H1 (cell line): ENCODE measurements at regions not wholly inside any gene's neighbourhood (a gene's known extent, or its start where the extent isn't known, plus 50 kb on each side); places are given as distances from the start of the nearest gene placed in this dataset.

Experiments used
- BCL11A ChIP-seq, 2 experiments: IDR thresholded peaks; one replicate each; pipeline ENCODE4 v1.6.1; 2011; ENCODE audit warnings: low read depth in 2 of 2, low read length in 2 of 2, mild to moderate bottlenecking in 2 of 2
- CEBPB ChIP-seq: IDR thresholded peaks from 2 replicates; pipeline ENCODE4 v1.6.1; 2012; ENCODE audit warnings: low read depth, low read length
- EGR1 ChIP-seq: IDR thresholded peaks from 2 replicates; pipeline ENCODE4 v1.6.1; 2011; ENCODE audit warnings: low read depth, low read length, borderline replicate concordance
- EP300 ChIP-seq, 2 experiments: IDR thresholded peaks; 1 replicate in 1 of 2; 2 replicates in 1 of 2; pipeline ENCODE4 v1.6.1; 2011 to 2012; ENCODE audit warnings: low read depth in 2 of 2, low read length in 2 of 2, mild to moderate bottlenecking in 2 of 2, borderline replicate concordance in 1 of 2, inconsistent platforms in 1 of 2, moderate library complexity in 1 of 2
- EZH2 ChIP-seq: fragments of 200-600 bp; sonication (generic); IDR thresholded peaks from 2 replicates; pipeline ENCODE4 v1.7.1; 2012; ENCODE audit warnings: low read depth, mild to moderate bottlenecking, moderate library complexity, low read length, inconsistent platforms; ENCODE audit not compliant: severe bottlenecking
- JUND ChIP-seq: IDR thresholded peaks from 2 replicates; pipeline ENCODE4 v1.6.1; 2011; ENCODE audit warnings: mild to moderate bottlenecking, improper control_type of control experiment, low read length
- PHF8 ChIP-seq: fragments of 200-600 bp; sonication (generic); conservative IDR thresholded peaks from 2 replicates; pipeline ENCODE4 v1.7.1; 2012; ENCODE audit warnings: low read depth, mild to moderate bottlenecking, inconsistent platforms, low read length, moderate library complexity
- POLR2A ChIP-seq, 2 experiments: IDR thresholded peaks; 1 replicate in 1 of 2; 2 replicates in 1 of 2; pipeline ENCODE4 v1.6.1; 2011; ENCODE audit warnings: low read depth in 2 of 2, low read length in 2 of 2, mild to moderate bottlenecking in 2 of 2; ENCODE audit errors: control extremely low read depth in 1 of 2
- POLR2AphosphoS5 ChIP-seq: IDR thresholded peaks from 2 replicates; pipeline ENCODE4 v1.6.1; 2011; ENCODE audit warnings: low read depth, low read length
- SRF ChIP-seq: IDR thresholded peaks from 2 replicates; pipeline ENCODE4 v1.6.1; 2011; ENCODE audit warnings: mild to moderate bottlenecking, low read depth, low read length, moderate library complexity
- TEAD4 ChIP-seq: IDR thresholded peaks from 2 replicates; pipeline ENCODE4 v1.6.1; 2012; ENCODE audit warnings: low read depth, low read length, inconsistent platforms, mixed read lengths
- TF ChIP-seq, protein P1 (sequence below), 3 experiments: IDR thresholded peaks; 1 replicate in 2 of 3; 2 replicates in 1 of 3; pipeline versions ENCODE4 v1.5.1 to v1.6.1; 2011; ENCODE audit warnings: low read length in 3 of 3, mild to moderate bottlenecking in 3 of 3, inconsistent platforms in 2 of 3, low read depth in 1 of 3, moderate library complexity in 1 of 3; ENCODE audit not compliant: insufficient read depth in 1 of 3; ENCODE audit errors: control extremely low read depth in 1 of 3
- TF ChIP-seq, protein P2 (sequence below): IDR thresholded peaks from 2 replicates; pipeline ENCODE4 v1.6.1; 2012; ENCODE audit warnings: low read length, inconsistent platforms

DNA sequence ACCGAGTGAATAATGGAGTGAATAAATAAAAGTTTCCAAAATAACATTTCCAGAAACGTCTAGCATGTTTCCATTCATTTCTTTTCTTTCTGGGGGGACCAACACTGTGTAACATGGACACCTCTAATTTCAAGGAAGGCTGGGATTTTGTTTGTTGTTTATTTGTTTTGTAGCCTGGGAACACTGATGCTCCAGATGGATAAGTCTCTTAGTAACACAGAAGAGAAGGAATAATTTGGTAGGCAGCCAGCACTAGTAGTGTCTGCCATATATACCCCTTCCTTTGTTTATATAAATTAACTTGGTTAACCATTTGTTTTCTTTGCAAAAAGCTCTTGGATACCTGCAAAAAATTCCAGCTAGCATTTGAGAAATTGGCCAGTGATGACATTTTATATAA lies 411.4 kb upstream of the DEPDC1 start:
- TF ChIP-seq POLR2A (IDR thresholded peaks at IDR 0.05; ENCODE audit: control extremely low read depth in 1 of 2, low read depth in 2 of 2, low read length in 2 of 2) (no peak), BCL11A (IDR thresholded peaks at IDR 0.05; ENCODE audit: low read depth in 2 of 2, low read length in 2 of 2) (no peak), EZH2 (no peak), POLR2AphosphoS5 (no peak), EGR1 (no peak), JUND (no peak), EP300 (IDR thresholded peaks at IDR 0.05; ENCODE audit: borderline replicate concordance in 1 of 2, low read depth in 2 of 2, low read length in 2 of 2) (no peak), TEAD4 (no peak), CEBPB (no peak), PHF8 (no peak), SRF (no peak)
- TF ChIP-seq, protein P1, sequence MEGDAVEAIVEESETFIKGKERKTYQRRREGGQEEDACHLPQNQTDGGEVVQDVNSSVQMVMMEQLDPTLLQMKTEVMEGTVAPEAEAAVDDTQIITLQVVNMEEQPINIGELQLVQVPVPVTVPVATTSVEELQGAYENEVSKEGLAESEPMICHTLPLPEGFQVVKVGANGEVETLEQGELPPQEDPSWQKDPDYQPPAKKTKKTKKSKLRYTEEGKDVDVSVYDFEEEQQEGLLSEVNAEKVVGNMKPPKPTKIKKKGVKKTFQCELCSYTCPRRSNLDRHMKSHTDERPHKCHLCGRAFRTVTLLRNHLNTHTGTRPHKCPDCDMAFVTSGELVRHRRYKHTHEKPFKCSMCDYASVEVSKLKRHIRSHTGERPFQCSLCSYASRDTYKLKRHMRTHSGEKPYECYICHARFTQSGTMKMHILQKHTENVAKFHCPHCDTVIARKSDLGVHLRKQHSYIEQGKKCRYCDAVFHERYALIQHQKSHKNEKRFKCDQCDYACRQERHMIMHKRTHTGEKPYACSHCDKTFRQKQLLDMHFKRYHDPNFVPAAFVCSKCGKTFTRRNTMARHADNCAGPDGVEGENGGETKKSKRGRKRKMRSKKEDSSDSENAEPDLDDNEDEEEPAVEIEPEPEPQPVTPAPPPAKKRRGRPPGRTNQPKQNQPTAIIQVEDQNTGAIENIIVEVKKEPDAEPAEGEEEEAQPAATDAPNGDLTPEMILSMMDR (IDR thresholded peaks at IDR 0.05; ENCODE audit: control extremely low read depth in 1 of 3, insufficient read depth in 1 of 3, low read depth in 1 of 3, low read length in 3 of 3): no peak
- TF ChIP-seq, protein P2, sequence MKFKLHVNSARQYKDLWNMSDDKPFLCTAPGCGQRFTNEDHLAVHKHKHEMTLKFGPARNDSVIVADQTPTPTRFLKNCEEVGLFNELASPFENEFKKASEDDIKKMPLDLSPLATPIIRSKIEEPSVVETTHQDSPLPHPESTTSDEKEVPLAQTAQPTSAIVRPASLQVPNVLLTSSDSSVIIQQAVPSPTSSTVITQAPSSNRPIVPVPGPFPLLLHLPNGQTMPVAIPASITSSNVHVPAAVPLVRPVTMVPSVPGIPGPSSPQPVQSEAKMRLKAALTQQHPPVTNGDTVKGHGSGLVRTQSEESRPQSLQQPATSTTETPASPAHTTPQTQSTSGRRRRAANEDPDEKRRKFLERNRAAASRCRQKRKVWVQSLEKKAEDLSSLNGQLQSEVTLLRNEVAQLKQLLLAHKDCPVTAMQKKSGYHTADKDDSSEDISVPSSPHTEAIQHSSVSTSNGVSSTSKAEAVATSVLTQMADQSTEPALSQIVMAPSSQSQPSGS: no peak
